ENCODE measurements at regions not wholly inside any gene's neighbourhood (a gene's known extent, or its start where the extent isn't known, plus 50 kb on each side); places are given as distances from the start of the nearest gene placed in this dataset.

DNA sequence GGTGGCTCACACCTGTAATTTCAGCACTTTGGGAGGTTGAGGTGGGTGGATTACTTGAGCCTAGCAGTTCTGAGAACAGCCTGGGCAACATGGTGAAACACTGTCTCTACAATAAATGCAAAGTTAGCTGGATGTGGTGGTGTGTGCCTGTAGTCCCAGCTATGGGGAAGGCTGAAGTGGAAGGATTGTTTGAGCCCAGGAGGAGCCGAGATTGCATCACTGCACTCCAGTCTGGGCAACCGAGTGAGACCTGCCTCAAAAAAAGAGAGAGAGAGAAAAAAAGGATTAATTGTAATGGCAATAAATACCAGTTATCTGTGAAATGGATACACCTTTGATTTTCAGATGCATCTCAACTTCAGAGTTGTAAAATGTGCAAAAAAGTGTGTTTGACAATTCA is 58.8 kb downstream of the SPRY1 start:
- Histone ChIP-seq H3K4me1 (ENCODE audit: control insufficient read depth, extremely low read depth, insufficient read depth, low read length) (peaks cover 5% of the 10 kb centered on the region), H3K9ac (ENCODE audit: insufficient read depth, low read length) (no peak overlapping the region), H3K27me3 (ENCODE audit: control insufficient read depth, insufficient read depth, low read length) (no peaks in the 10 kb centered on the region), H2AFZ (ENCODE audit: low read length) (no peak overlapping the region), H3K4me3 (replicated peaks in 1 of 4; ENCODE audit: control extremely low read depth in 1 of 4, insufficient read depth in 1 of 4, low read depth in 3 of 4, low read length in 4 of 4) (no peak overlapping the region), H3K79me2 (ENCODE audit: control insufficient read depth, insufficient read depth, low read length) (no peaks in the 10 kb centered on the region), H3K36me3 (ENCODE audit: control insufficient read depth, insufficient read depth, low read length) (no peaks in the 10 kb centered on the region), H4K20me1 (ENCODE audit: control insufficient read depth, extremely low read depth, insufficient read depth, low read length) (no peaks in the 10 kb centered on the region), H3K4me2 (ENCODE audit: extremely low read depth, insufficient read depth, low read length) (no peak overlapping the region), H3K9me3 (ENCODE audit: control insufficient read depth, insufficient read depth, low read depth, low read length) (no peaks in the 10 kb centered on the region), H3K27ac (ENCODE audit: insufficient read depth, low read length) (no peak overlapping the region)
- TF ChIP-seq, protein P1, sequence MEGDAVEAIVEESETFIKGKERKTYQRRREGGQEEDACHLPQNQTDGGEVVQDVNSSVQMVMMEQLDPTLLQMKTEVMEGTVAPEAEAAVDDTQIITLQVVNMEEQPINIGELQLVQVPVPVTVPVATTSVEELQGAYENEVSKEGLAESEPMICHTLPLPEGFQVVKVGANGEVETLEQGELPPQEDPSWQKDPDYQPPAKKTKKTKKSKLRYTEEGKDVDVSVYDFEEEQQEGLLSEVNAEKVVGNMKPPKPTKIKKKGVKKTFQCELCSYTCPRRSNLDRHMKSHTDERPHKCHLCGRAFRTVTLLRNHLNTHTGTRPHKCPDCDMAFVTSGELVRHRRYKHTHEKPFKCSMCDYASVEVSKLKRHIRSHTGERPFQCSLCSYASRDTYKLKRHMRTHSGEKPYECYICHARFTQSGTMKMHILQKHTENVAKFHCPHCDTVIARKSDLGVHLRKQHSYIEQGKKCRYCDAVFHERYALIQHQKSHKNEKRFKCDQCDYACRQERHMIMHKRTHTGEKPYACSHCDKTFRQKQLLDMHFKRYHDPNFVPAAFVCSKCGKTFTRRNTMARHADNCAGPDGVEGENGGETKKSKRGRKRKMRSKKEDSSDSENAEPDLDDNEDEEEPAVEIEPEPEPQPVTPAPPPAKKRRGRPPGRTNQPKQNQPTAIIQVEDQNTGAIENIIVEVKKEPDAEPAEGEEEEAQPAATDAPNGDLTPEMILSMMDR (conservative IDR thresholded peaks at IDR 0.05 in 1 of 2, IDR thresholded peaks at IDR 0.05 in 1 of 2; ENCODE audit: low read depth in 1 of 2, low read length in 2 of 2) = no peak
- TF ChIP-seq EZH2 (IDR thresholded peaks at IDR 0.05; ENCODE audit: low read length, missing control alignments) = no peak
- no peak for DNase-seq (ENCODE audit: low read depth in 2 of 2)

DNA sequence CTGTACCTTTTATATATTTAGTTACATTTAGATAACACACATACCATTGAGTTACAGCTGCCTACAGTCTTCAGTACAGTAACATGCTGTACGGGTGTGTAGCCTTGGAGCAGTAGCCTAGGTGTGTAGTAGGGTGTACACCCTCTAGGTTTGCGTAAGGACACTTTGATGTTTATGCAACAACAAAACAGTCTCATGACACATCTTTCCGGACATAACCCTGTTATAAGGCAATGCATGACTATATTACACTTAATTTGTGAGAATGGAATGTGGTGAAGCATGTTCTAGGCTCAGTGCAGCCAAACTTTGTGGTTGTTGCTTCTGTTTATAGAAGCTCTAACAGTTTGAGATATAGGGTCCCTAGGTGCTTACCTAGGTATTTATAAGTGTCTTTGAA is 65.4 kb downstream of the SPRY1 start:
- H3K4me2 ChIP-seq (ENCODE audit: extremely low read depth, insufficient read depth, low read length) = no peak overlapping the region
- H3K27me3 ChIP-seq (ENCODE audit: control insufficient read depth, insufficient read depth, low read length) = no peaks in the 10 kb centered on the region
- no peaks in the 10 kb centered on the region for H3K36me3 ChIP-seq (ENCODE audit: control insufficient read depth, insufficient read depth, low read length)
- no peaks in the 10 kb centered on the region for H3K4me1 ChIP-seq (ENCODE audit: control insufficient read depth, extremely low read depth, insufficient read depth, low read length)
- H3K9ac ChIP-seq (ENCODE audit: insufficient read depth, low read length) = no peak overlapping the region
- H3K4me3 ChIP-seq (replicated peaks in 1 of 4; ENCODE audit: control extremely low read depth in 1 of 4, insufficient read depth in 1 of 4, low read depth in 3 of 4, low read length in 4 of 4) = no peak overlapping the region
- DNase-seq (ENCODE audit: low read depth in 2 of 2) = no peak
- H3K9me3 ChIP-seq (ENCODE audit: control insufficient read depth, insufficient read depth, low read depth, low read length) = no peaks in the 10 kb centered on the region
- H3K27ac ChIP-seq (ENCODE audit: insufficient read depth, low read length) = no peak overlapping the region
- no peaks in the 10 kb centered on the region for H3K79me2 ChIP-seq (ENCODE audit: control insufficient read depth, insufficient read depth, low read length)
- no peak overlapping the region for H2AFZ ChIP-seq (ENCODE audit: low read length)
- H4K20me1 ChIP-seq (ENCODE audit: control insufficient read depth, extremely low read depth, insufficient read depth, low read length) = no peaks in the 10 kb centered on the region
- TF ChIP-seq EZH2 (IDR thresholded peaks at IDR 0.05; ENCODE audit: low read length, missing control alignments) = no peak
- TF ChIP-seq, protein P1 (conservative IDR thresholded peaks at IDR 0.05 in 1 of 2, IDR thresholded peaks at IDR 0.05 in 1 of 2; ENCODE audit: low read depth in 1 of 2, low read length in 2 of 2) = no peak

DNA sequence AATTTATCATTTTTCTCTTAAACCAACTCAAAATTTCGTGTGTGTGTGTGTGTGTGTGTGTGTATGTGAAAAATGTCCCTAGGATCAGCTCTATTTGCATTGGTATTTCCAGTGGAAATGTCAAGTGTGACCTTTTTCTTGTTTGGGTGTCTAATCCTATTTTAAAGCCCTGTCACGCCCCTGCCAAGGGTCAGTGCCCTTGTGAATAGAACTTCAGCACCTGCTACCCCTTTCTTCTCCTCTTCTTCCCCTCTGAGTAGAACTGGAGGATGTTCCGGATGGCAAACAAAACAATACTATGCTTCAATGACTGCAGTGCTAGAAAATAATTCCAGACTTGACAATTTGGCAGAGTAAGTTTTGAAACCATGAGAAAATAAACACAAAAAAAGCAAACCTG is 67.3 kb downstream of the SPRY1 start:
- Histone ChIP-seq H3K36me3 (ENCODE audit: control insufficient read depth, insufficient read depth, low read length) (no peaks in the 10 kb centered on the region), H3K27me3 (ENCODE audit: control insufficient read depth, insufficient read depth, low read length) (no peaks in the 10 kb centered on the region), H3K9ac (ENCODE audit: insufficient read depth, low read length) (no peak overlapping the region), H3K4me2 (ENCODE audit: extremely low read depth, insufficient read depth, low read length) (no peak overlapping the region), H3K4me3 (replicated peaks in 1 of 4; ENCODE audit: control extremely low read depth in 1 of 4, insufficient read depth in 1 of 4, low read depth in 3 of 4, low read length in 4 of 4) (no peak overlapping the region), H3K79me2 (ENCODE audit: control insufficient read depth, insufficient read depth, low read length) (no peaks in the 10 kb centered on the region), H4K20me1 (ENCODE audit: control insufficient read depth, extremely low read depth, insufficient read depth, low read length) (no peaks in the 10 kb centered on the region), H3K9me3 (ENCODE audit: control insufficient read depth, insufficient read depth, low read depth, low read length) (no peaks in the 10 kb centered on the region), H2AFZ (ENCODE audit: low read length) (no peak overlapping the region), H3K27ac (ENCODE audit: insufficient read depth, low read length) (no peak overlapping the region), H3K4me1 (ENCODE audit: control insufficient read depth, extremely low read depth, insufficient read depth, low read length) (no peaks in the 10 kb centered on the region)
- TF ChIP-seq, protein P1 (conservative IDR thresholded peaks at IDR 0.05 in 1 of 2, IDR thresholded peaks at IDR 0.05 in 1 of 2; ENCODE audit: low read depth in 1 of 2, low read length in 2 of 2) = no peak
- no peak for TF ChIP-seq EZH2 (IDR thresholded peaks at IDR 0.05; ENCODE audit: low read length, missing control alignments)
- DNase-seq (ENCODE audit: low read depth in 2 of 2) = no peak

Measured in fibroblast of lung (primary cell).